Spleen (tissue), 11 donors: ENCODE measurements at regions not wholly inside any gene's neighbourhood (a gene's known extent, or its start where the extent isn't known, plus 50 kb on each side); places are given as distances from the start of the nearest gene placed in this dataset.

Source experiments
- DNase-seq: peaks from one replicate; pipeline ENCODE4 v3.0.0-alpha.2; 2020
- H3K27ac ChIP-seq, 8 donors: fragments of 200-600 bp; sonication (generic) in 7 of 8; 1 replicate in 4 of 8; 2 replicates in 4 of 8; pipeline versions ENCODE4 v1.5.0 to v1.8.0; 2016 to 2021; ENCODE audit warnings: inconsistent platforms in 4 of 8, mild to moderate bottlenecking in 4 of 8, moderate library complexity in 1 of 8
- H3K27me3 ChIP-seq, 7 donors: fragments of 200-600 bp; sonication (generic) in 6 of 7; replicated peaks in 1 of 7; 1 replicate in 4 of 7; 2 replicates in 3 of 7; pipeline versions ENCODE4 v1.5.0 to v1.8.0; 2016 to 2021; ENCODE audit warnings: inconsistent platforms in 3 of 7, mild to moderate bottlenecking in 1 of 7
- H3K36me3 ChIP-seq, 6 donors: fragments of 200-600 bp; sonication (generic) in 5 of 6; 1 replicate in 4 of 6; 2 replicates in 2 of 6; pipeline versions ENCODE4 v1.5.0 to v1.8.0; 2016 to 2021; ENCODE audit warnings: inconsistent platforms in 2 of 6
- H3K4me1 ChIP-seq, 6 donors: fragments of 200-600 bp; sonication (generic) in 5 of 6; 1 replicate in 3 of 6; 2 replicates in 3 of 6; pipeline versions ENCODE4 v1.5.0 to v1.8.0; 2016 to 2021; ENCODE audit warnings: inconsistent platforms in 3 of 6
- H3K4me3 ChIP-seq, 8 donors: fragments of 200-600 bp; sonication (generic) in 7 of 8; 1 replicate in 4 of 8; 2 replicates in 4 of 8; pipeline versions ENCODE4 v1.5.0 to v1.8.0; 2016 to 2021; ENCODE audit warnings: inconsistent platforms in 4 of 8, mild to moderate bottlenecking in 4 of 8, moderate library complexity in 2 of 8
- H3K9me3 ChIP-seq, 8 donors: fragments of 200-600 bp; sonication (generic) in 7 of 8; 1 replicate in 4 of 8; 2 replicates in 4 of 8; pipeline versions ENCODE4 v1.5.0 to v1.8.0; 2016 to 2021; ENCODE audit warnings: inconsistent platforms in 4 of 8
- POLR2A ChIP-seq, 3 donors: fragments of 450-650 bp; IDR thresholded peaks; one replicate each; pipeline ENCODE4 v1.5.1; 2017; ENCODE audit warnings: antibody characterized with exemption in 3 of 3, mild to moderate bottlenecking in 1 of 3
- POLR2AphosphoS5 ChIP-seq, 3 donors: sonication (generic); formaldehyde crosslinking; IDR thresholded peaks; one replicate each; pipeline ENCODE4 v1.5.1; 2017; ENCODE audit warnings: antibody characterized with exemption in 3 of 3
- WGBS, 5 donors: extraction: QIAGEN DNeasy Blood & Tissue Kit in 3 of 5; methylation state at CpG; one replicate each; pipeline versions ENCODE4 v1.1.5 to v1.1.7; 2013 to 2018; 5-methylcytosine and 5-hydroxymethylcytosine counted together
- intact Hi-C: fragments of 100-400 bp; cut with DNase I; formaldehyde crosslinking; loops from one replicate; pipeline ENCODE4 v1.15.0; 2023; ENCODE audit warnings: low total_unique reads
- TF ChIP-seq, protein P1 (sequence below), 11 experiments: fragments of 200-600 bp in 7 of 11; fragments of 450-650 bp in 4 of 11; sonication (generic) in 4 of 11; IDR thresholded peaks in 8 of 11; conservative IDR thresholded peaks in 3 of 11; 1 replicate in 7 of 11; 2 replicates in 4 of 11; pipeline versions ENCODE4 v1.4.0 to v1.8.0; 2016 to 2021; ENCODE audit warnings: antibody characterized with exemption in 11 of 11, inconsistent platforms in 4 of 11, mild to moderate bottlenecking in 1 of 11
- donor health status: healthy with polysubstance abuse.
- donor health status: DM: no; HTN: no; CAD: no; lungs with moderate emphysema.
- donor health status: DM: no; HTN: no; CAD: no.
- donor health status: Bipolar disorder and iron deficiency.
- donor health status: healthy.
- donor health status: DM: no; HTN: no; CAD: no.
- donor health status: DM: yes; HTN: yes; CAD: no.

DNA sequence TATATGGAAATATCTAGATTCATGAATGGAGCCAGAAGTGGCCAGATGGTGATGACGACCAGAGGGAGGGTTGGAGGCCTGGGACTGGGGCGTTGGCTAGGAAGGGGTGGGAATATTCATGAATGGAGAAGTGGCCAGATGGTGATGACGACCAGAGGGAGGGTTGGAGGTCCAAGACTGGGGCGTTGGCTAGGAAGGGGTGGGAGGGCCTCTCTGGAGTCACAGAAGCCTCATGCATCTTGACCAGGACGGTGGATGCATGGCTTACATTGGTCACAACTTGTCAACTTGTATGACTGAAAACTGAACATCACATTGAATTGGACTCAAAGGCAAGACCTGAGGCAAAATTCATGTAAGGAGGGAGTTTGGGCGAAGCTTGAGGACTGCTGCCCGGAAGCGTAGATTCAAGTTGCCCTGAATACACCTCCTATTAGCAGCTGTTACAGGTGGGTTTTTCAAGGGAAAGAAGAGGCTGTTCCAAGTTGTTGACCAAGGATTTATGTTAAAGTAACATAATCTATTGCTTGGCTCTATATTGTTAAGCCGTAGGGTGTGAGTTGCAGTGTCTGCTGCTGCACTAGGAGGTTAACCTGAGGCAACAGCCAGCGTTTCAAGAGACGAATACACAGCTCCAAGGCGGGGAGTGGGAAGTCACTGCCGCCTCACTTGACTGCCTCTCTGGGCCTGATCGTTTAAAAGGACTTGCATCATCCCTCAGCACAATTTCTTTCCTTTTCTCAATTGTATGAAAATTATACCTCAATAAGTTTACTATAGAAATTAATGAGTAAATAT is 55.1 kb upstream of the FAM20C start:
- Histone ChIP-seq H3K4me3 (no peak overlapping the region), H3K27ac (no peak overlapping the region), H3K27me3 (peaks cover 0 to 28% (median 0%) of the 10 kb centered on the region in 7 donors), H3K9me3 (no peaks in the 10 kb centered on the region), H3K36me3 (no peaks in the 10 kb centered on the region), H3K4me1 (no peaks in the 10 kb centered on the region)
- 71 to 88% (median 77%) methylated on average over 14 of the region's 14 CpGs for WGBS, 5 donors
- no peak for TF ChIP-seq POLR2A (IDR thresholded peaks at IDR 0.05)
- no peak for DNase-seq
- intact Hi-C loops: no loop called here

DNA sequence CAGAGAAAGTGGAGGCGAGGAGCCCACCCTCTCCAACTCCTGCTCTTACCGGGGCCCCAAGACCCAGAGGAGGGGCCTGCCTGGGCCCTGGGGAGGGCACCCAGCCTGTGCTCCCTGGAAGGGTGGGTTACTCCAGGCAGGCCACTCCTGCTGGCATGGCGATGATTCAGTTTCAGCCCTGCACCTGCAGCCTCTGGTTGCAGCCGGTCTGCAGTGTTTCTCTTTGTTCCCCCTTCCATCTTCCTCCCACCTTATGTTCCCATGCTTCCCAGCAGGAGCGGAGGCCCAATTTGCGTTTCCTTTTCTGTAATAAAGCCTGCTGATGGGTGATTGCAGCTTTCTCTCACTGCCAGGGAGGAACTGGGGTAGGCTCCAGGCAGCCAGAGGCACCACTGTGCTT is 53.2 kb upstream of the FAM20C start:
- peak; percentile 41 for DNase-seq
- H3K9me3 ChIP-seq: no peaks in the 10 kb centered on the region
- H3K36me3 ChIP-seq: no peaks in the 10 kb centered on the region
- intact Hi-C loops: no loop called here
- TF ChIP-seq POLR2A (IDR thresholded peaks at IDR 0.05) (no peak), POLR2AphosphoS5 (IDR thresholded peaks at IDR 0.05) (no peak)
- TF ChIP-seq, protein P1, sequence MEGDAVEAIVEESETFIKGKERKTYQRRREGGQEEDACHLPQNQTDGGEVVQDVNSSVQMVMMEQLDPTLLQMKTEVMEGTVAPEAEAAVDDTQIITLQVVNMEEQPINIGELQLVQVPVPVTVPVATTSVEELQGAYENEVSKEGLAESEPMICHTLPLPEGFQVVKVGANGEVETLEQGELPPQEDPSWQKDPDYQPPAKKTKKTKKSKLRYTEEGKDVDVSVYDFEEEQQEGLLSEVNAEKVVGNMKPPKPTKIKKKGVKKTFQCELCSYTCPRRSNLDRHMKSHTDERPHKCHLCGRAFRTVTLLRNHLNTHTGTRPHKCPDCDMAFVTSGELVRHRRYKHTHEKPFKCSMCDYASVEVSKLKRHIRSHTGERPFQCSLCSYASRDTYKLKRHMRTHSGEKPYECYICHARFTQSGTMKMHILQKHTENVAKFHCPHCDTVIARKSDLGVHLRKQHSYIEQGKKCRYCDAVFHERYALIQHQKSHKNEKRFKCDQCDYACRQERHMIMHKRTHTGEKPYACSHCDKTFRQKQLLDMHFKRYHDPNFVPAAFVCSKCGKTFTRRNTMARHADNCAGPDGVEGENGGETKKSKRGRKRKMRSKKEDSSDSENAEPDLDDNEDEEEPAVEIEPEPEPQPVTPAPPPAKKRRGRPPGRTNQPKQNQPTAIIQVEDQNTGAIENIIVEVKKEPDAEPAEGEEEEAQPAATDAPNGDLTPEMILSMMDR (IDR thresholded peaks at IDR 0.05 in 8 of 11, conservative IDR thresholded peaks at IDR 0.05 in 3 of 11): no peak
- no peak overlapping the region for H3K27ac ChIP-seq
- peaks cover 0 to 8% (median 0%) of the 10 kb centered on the region in 6 donors for H3K4me1 ChIP-seq
- 64 to 81% (median 68%) methylated on average over 6 of the region's 6 CpGs for WGBS, 5 donors
- peaks cover 0 to 26% (median 0%) of the 10 kb centered on the region in 7 donors for H3K27me3 ChIP-seq
- H3K4me3 ChIP-seq: no peak overlapping the region

DNA sequence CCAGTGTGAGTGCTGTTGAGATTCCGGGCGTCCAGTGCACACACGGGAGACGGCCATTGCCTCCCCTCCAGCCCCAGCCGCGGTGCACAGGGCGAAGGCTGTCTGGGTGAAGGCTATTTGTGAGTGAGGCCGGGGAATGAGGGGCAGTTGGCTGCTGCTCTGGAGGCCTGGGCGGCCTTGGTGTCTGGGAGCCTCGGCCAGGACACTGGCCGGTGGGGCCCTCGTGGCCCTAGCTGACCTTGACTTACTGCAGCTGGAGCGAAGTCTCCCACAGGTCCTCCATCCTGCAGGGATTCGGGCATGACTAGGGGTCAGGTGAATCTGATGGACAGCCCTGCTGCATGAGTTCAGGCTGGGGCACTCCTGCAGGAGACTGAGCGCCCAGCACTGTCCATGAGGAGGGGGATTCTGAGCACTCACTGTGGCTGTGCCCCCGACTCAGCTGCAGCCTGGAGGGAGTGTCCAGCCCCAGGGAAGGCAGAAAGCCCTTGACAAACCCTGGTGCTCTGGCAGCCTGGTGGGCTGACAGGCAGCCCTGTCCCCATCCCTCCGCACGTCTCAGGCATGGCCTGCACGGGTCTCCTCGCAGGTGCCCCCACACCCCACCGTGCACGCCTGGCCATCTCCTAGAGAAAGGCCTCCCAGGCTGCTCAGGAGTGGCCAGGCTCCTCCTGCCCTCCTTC is 52.7 kb upstream of the FAM20C start:
- intact Hi-C loops: no loop called here
- 74 to 81% (median 79%) methylated on average over 5 to 22 of the region's 22 CpGs for WGBS, 5 donors
- Histone ChIP-seq H3K27ac (no peak overlapping the region), H3K4me1 (peaks cover 0 to 14% (median 0%) of the 10 kb centered on the region in 6 donors), H3K36me3 (no peaks in the 10 kb centered on the region), H3K9me3 (no peaks in the 10 kb centered on the region), H3K27me3 (peaks cover 0 to 22% (median 0%) of the 10 kb centered on the region in 7 donors), H3K4me3 (no peak overlapping the region)
- DNase-seq: peak; percentile 64
- TF ChIP-seq POLR2AphosphoS5 (IDR thresholded peaks at IDR 0.05) (no peak), POLR2A (IDR thresholded peaks at IDR 0.05) (no peak)
- TF ChIP-seq, protein P1 (IDR thresholded peaks at IDR 0.05 in 8 of 11, conservative IDR thresholded peaks at IDR 0.05 in 3 of 11): no peak

DNA sequence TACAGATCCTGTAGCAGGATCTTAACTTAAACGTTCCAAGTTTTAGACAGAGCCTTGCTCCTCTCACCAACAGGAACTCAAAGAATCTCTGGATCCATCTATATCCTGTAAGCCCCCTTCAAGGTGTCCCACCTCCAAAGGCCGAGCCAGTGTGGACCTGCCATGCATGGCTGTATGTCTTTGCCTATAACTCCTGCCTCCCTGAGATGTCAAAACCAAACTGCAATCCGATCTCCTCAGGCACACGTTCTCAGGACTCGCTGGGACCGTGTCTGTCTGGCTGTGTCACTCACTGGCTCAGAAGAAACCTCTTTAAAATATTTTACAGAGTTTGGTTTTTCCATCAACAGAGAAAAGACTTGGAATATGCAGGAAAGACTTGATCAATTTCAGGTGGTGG is 51.4 kb upstream of the FAM20C start:
- intact Hi-C loops: no loop called here
- no peak for DNase-seq
- Histone ChIP-seq H3K9me3 (no peaks in the 10 kb centered on the region), H3K36me3 (no peaks in the 10 kb centered on the region), H3K4me3 (no peak overlapping the region), H3K4me1 (peaks cover 0 to 17% (median 0%) of the 10 kb centered on the region in 6 donors), H3K27ac (no peak overlapping the region), H3K27me3 (peaks cover 0 to 22% (median 0%) of the 10 kb centered on the region in 7 donors)
- WGBS, 5 donors: 78 to 87% (median 80%) methylated on average over 6 of the region's 6 CpGs
- TF ChIP-seq, protein P1 (IDR thresholded peaks at IDR 0.05 in 8 of 11, conservative IDR thresholded peaks at IDR 0.05 in 3 of 11): no peak
- TF ChIP-seq POLR2AphosphoS5 (IDR thresholded peaks at IDR 0.05) (no peak), POLR2A (IDR thresholded peaks at IDR 0.05) (no peak)
